H1 (cell line): ENCODE measurements at regions not wholly inside any gene's neighbourhood (a gene's known extent, or its start where the extent isn't known, plus 50 kb on each side); places are given as distances from the start of the nearest gene placed in this dataset.

Experiments
- CTCF ChIA-PET: fragments of 300-600 bp; sonication (Branson Sonifier 250); formaldehyde crosslinking; loops from one replicate; lab custom pipeline; 2021; ENCODE audit not compliant: partially characterized antibody; lab: Charles Lee
- POLR2A ChIA-PET: fragments of 300-600 bp; sonication (Branson Sonifier 250); formaldehyde crosslinking; loops from one replicate; lab custom pipeline; 2021; ENCODE audit warnings: inconsistent platforms; ENCODE audit not compliant: partially characterized antibody; lab: Charles Lee
- DNase-seq, 2 experiments: peaks; one replicate each; pipeline versions ENCODE4 v3.0.0 to v3.0.0-alpha.2; 2010 to 2022; ENCODE audit warnings: low spot score in 2 of 2, low read depth in 1 of 2, mixed read lengths in 1 of 2
- FAIRE-seq: peaks from 2 replicates; lab custom pipeline; 2011; peaks lifted over from hg19 to GRCh38; lab: Jason Lieb, UNC
- H2AFZ ChIP-seq: 2 replicates; pipeline ENCODE4 v1.8.1; 2012; ENCODE audit warnings: low read length, inconsistent platforms
- H2AK5ac ChIP-seq: 2 replicates; pipeline ENCODE4 v1.6.1; 2013; ENCODE audit warnings: low read depth, low read length
- H2BK120ac ChIP-seq: replicated peaks from 2 replicates; pipeline ENCODE3; 2013; ENCODE audit warnings: low read depth, low read length, inconsistent platforms
- H2BK12ac ChIP-seq: 2 replicates; pipeline ENCODE4 v1.6.1; 2013; ENCODE audit warnings: low read depth, low read length
- H2BK15ac ChIP-seq: 2 replicates; pipeline ENCODE4 v1.6.1; 2013; ENCODE audit warnings: low read length
- H2BK20ac ChIP-seq: 2 replicates; pipeline ENCODE4 v1.6.1; 2013; ENCODE audit warnings: low read length
- H2BK5ac ChIP-seq: 2 replicates; pipeline ENCODE4 v1.6.1; 2013; ENCODE audit warnings: low read depth, low read length
- H3K14ac ChIP-seq: 2 replicates; pipeline ENCODE4 v1.6.1; 2013; ENCODE audit warnings: inconsistent platforms; ENCODE audit not compliant: insufficient read length
- H3K18ac ChIP-seq: 2 replicates; pipeline ENCODE4 v1.6.1; 2013; ENCODE audit warnings: low read length; ENCODE audit errors: extremely low read depth
- H3K23ac ChIP-seq: 2 replicates; pipeline ENCODE4 v1.6.1; 2013; ENCODE audit warnings: inconsistent platforms; ENCODE audit not compliant: insufficient read length
- H3K23me2 ChIP-seq: 2 replicates; pipeline ENCODE4 v1.6.1; 2013; ENCODE audit warnings: low read depth, low read length
- H3K27ac ChIP-seq: 2 replicates; pipeline ENCODE4 v1.6.1; 2011; ENCODE audit warnings: low read depth, low read length, inconsistent platforms
- H3K27me3 ChIP-seq, 4 experiments: replicated peaks in 1 of 4; 1 replicate in 1 of 4; 2 replicates in 3 of 4; pipeline versions ENCODE4 v1.6.1 to v1.8.1; 2011 to 2013; ENCODE audit warnings: low read length in 3 of 4, mild to moderate bottlenecking in 3 of 4, inconsistent platforms in 2 of 4, mixed read lengths in 2 of 4, moderate library complexity in 1 of 4; ENCODE audit not compliant: control insufficient read depth in 3 of 4, insufficient read depth in 3 of 4; ENCODE audit errors: extremely low read depth in 1 of 4
- H3K36me3 ChIP-seq, 4 experiments: 2 replicates each; pipeline versions ENCODE4 v1.6.1 to v1.8.1; 2011 to 2013; ENCODE audit warnings: mild to moderate bottlenecking in 4 of 4, low read length in 3 of 4, moderate library complexity in 2 of 4, control low read depth in 1 of 4, inconsistent platforms in 1 of 4; ENCODE audit not compliant: insufficient read depth in 4 of 4, control insufficient read depth in 2 of 4
- H3K4ac ChIP-seq: replicated peaks from 2 replicates; pipeline ENCODE3; 2013; ENCODE audit warnings: low read length, low read depth, mixed read lengths, inconsistent platforms; ENCODE audit not compliant: insufficient read length
- H3K4me1 ChIP-seq, 4 experiments: replicated peaks in 1 of 4; 1 replicate in 1 of 4; 2 replicates in 3 of 4; pipeline versions ENCODE4 v1.6.1 to v1.8.1; 2011 to 2013; ENCODE audit warnings: low read length in 3 of 4, inconsistent platforms in 2 of 4, mixed read lengths in 1 of 4; ENCODE audit not compliant: insufficient read depth in 4 of 4, control insufficient read depth in 3 of 4
- H3K4me2 ChIP-seq, 2 experiments: 2 replicates each; pipeline versions ENCODE4 v1.6.1 to v1.8.1; 2011 to 2013; ENCODE audit warnings: low read depth in 2 of 2, low read length in 2 of 2, control low read depth in 1 of 2, inconsistent platforms in 1 of 2, mild to moderate bottlenecking in 1 of 2; ENCODE audit not compliant: insufficient read depth in 1 of 2
- H3K4me3 ChIP-seq, 4 experiments: fragments of 200-600, 300-600 bp in 1 of 4; sonication (generic), shearing (Covaris generic), sonication (Bioruptor Twin) in 1 of 4; 2 replicates each; pipeline versions ENCODE4 v1.5.1 to v1.8.1; 2011 to 2016; ENCODE audit warnings: low read length in 4 of 4, low read depth in 3 of 4, control low read depth in 2 of 4, inconsistent platforms in 2 of 4, mild to moderate bottlenecking in 2 of 4, mixed read lengths in 1 of 4, moderate library complexity in 1 of 4; ENCODE audit not compliant: insufficient read depth in 2 of 4; ENCODE audit errors: extremely low read depth in 1 of 4
- H3K56ac ChIP-seq: replicated peaks from 2 replicates; pipeline ENCODE3; 2013; ENCODE audit warnings: low read depth, mild to moderate bottlenecking, mixed read lengths, low read length, inconsistent platforms; ENCODE audit not compliant: insufficient read length
- H3K79me1 ChIP-seq: 2 replicates; pipeline ENCODE4 v1.6.1; 2013; ENCODE audit warnings: low read depth, low read length, control low read depth
- H3K79me2 ChIP-seq, 2 experiments: 2 replicates each; pipeline versions ENCODE4 v1.6.1 to v1.8.1; 2012 to 2013; ENCODE audit warnings: low read length in 2 of 2, mild to moderate bottlenecking in 2 of 2, inconsistent platforms in 1 of 2; ENCODE audit not compliant: insufficient read depth in 2 of 2, control insufficient read depth in 1 of 2
- H3K9ac ChIP-seq, 4 experiments: replicated peaks in 1 of 4; 1 replicate in 1 of 4; 2 replicates in 3 of 4; pipeline versions ENCODE4 v1.6.1 to v1.8.1; 2011 to 2013; ENCODE audit warnings: low read depth in 3 of 4, low read length in 3 of 4, control low read depth in 2 of 4, mild to moderate bottlenecking in 2 of 4, moderate library complexity in 2 of 4, inconsistent platforms in 1 of 4; ENCODE audit errors: extremely low read depth in 1 of 4
- H3K9me3 ChIP-seq, 2 experiments: 2 replicates each; pipeline versions ENCODE4 v1.6.1 to v1.8.1; 2012 to 2013; ENCODE audit warnings: mild to moderate bottlenecking in 2 of 2, moderate library complexity in 2 of 2, control low read depth in 1 of 2, inconsistent platforms in 1 of 2, low read depth in 1 of 2, low read length in 1 of 2, mixed read lengths in 1 of 2; ENCODE audit not compliant: insufficient read depth in 2 of 2
- H4K20me1 ChIP-seq, 2 experiments: replicated peaks in 1 of 2; 2 replicates each; pipeline versions ENCODE3 to v1.8.1; 2011 to 2013; ENCODE audit warnings: inconsistent platforms in 2 of 2, low read length in 2 of 2, mild to moderate bottlenecking in 1 of 2; ENCODE audit not compliant: insufficient read depth in 2 of 2, control insufficient read depth in 1 of 2
- H4K5ac ChIP-seq: 2 replicates; pipeline ENCODE4 v1.6.1; 2013; ENCODE audit warnings: low read length, low read depth, mixed read lengths, inconsistent platforms; ENCODE audit not compliant: insufficient read length
- H4K8ac ChIP-seq: 2 replicates; pipeline ENCODE4 v1.8.0; 2013; ENCODE audit warnings: mild to moderate bottlenecking, moderate library complexity, low read length, inconsistent platforms; ENCODE audit not compliant: insufficient read depth; ENCODE audit errors: extremely low read depth
- H4K91ac ChIP-seq: replicated peaks from 2 replicates; pipeline ENCODE3; 2013; ENCODE audit warnings: low read length, mixed read lengths, inconsistent platforms; ENCODE audit not compliant: insufficient read length
- ATF2 ChIP-seq: IDR thresholded peaks from 2 replicates; pipeline ENCODE4 v1.6.1; 2012; ENCODE audit warnings: low read length, inconsistent platforms
- BACH1 ChIP-seq: IDR thresholded peaks from 2 replicates; pipeline ENCODE4 v1.6.1; 2012; ENCODE audit warnings: low read length, improper control_type of control experiment
- BCL11A ChIP-seq, 2 experiments: IDR thresholded peaks; one replicate each; pipeline ENCODE4 v1.6.1; 2011; ENCODE audit warnings: low read depth in 2 of 2, low read length in 2 of 2, mild to moderate bottlenecking in 2 of 2
- CBX5 ChIP-seq: fragments of 300-800, 300-1000 bp; sonication (generic); IDR thresholded peaks from 2 replicates; pipeline ENCODE4 v1.7.1; 2016; ENCODE audit warnings: antibody characterized with exemption, low read length, low read depth
- CHD1 ChIP-seq: IDR thresholded peaks from 2 replicates; pipeline ENCODE4 v1.6.1; 2012; ENCODE audit warnings: low read depth, low read length, improper control_type of control experiment
- TBP ChIP-seq: IDR thresholded peaks from 2 replicates; pipeline ENCODE4 v1.6.1; 2011; ENCODE audit warnings: low read depth, low read length, improper control_type of control experiment
- WGBS, 2 experiments: shearing (Covaris generic) in 1 of 2; methylation state at CpG; one replicate each; pipeline versions ENCODE4 v1.1.6 to v1.1.7; 2013 to 2015; ENCODE audit warnings: low lambda C conversion rate in 2 of 2, mixed read lengths in 2 of 2, inconsistent platforms in 1 of 2, low coverage in 1 of 2, missing lambda C conversion rate in 1 of 2; ENCODE audit not compliant: insufficient replicate concordance in 2 of 2, insufficient coverage in 1 of 2, insufficient read length in 1 of 2; ENCODE audit errors: extremely low coverage in 1 of 2, missing lambda C conversion rate in 1 of 2; 5-methylcytosine and 5-hydroxymethylcytosine counted together
- TF ChIP-seq, protein P1 (sequence below): IDR thresholded peaks from 2 replicates; pipeline ENCODE4 v1.6.1; 2012; ENCODE audit warnings: inconsistent platforms

GRCh38 chr2:8513601-8514273 lies 168.1 kb upstream of the ID2 start:
- Histone ChIP-seq H3K14ac (no peak overlapping the region), H2AK5ac (no peak overlapping the region), H3K4ac (no peak overlapping the region), H2BK20ac (no peak overlapping the region), H4K20me1 (no peaks in the 10 kb centered on the region), H2AFZ (no peak overlapping the region), H3K27ac (no peak overlapping the region), H3K79me1 (no peaks in the 10 kb centered on the region), H3K79me2 (no peaks in the 10 kb centered on the region), H3K27me3 (no peaks in the 10 kb centered on the region), H4K8ac (no peak overlapping the region), H2BK5ac (no peak overlapping the region), H3K56ac (no peak overlapping the region), H4K91ac (no peak overlapping the region), H4K5ac (no peak overlapping the region), H3K23me2 (no peaks in the 10 kb centered on the region), H2BK12ac (no peak overlapping the region), H3K23ac (no peak overlapping the region), H2BK120ac (no peak overlapping the region), H3K4me3 (no peak overlapping the region), H3K18ac (no peak overlapping the region), H3K4me1 (no peaks in the 10 kb centered on the region), H3K36me3 (no peaks in the 10 kb centered on the region), H3K9me3 (peaks cover 0 to 19% of the 10 kb centered on the region in 2 experiments; a peak in 2 of 4 replicates), H3K4me2 (no peak overlapping the region), H2BK15ac (no peak overlapping the region), H3K9ac (no peak overlapping the region)
- CTCF ChIA-PET = interaction anchor here (0.5 kb wide), 1 partner anchor 127 kb away, joined by 3 read pairs; no protein-coding TSS in a partner anchor
- DNase-seq (no peak), FAIRE-seq (no peak)
- POLR2A ChIA-PET = no interaction called here
- WGBS, 2 experiments = 84% methylated on average over 12 of the region's 14 CpGs; no CpG with 5 or more reads in 1 of the 2 experiments
- no peak for TF ChIP-seq CHD1
- TF ChIP-seq, protein P1, sequence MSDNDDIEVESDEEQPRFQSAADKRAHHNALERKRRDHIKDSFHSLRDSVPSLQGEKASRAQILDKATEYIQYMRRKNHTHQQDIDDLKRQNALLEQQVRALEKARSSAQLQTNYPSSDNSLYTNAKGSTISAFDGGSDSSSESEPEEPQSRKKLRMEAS = no peak
- no peak for TF ChIP-seq CBX5
- no peak for TF ChIP-seq ATF2
- no peak for TF ChIP-seq BACH1
- TF ChIP-seq BCL11A (IDR thresholded peaks at IDR 0.05; ENCODE audit: low read depth in 2 of 2, low read length in 2 of 2) = no peak
- TF ChIP-seq TBP = no peak
